NCI-H2171 (cell line): ENCODE measurements at regions not wholly inside any gene's neighbourhood (a gene's known extent, or its start where the extent isn't known, plus 50 kb on each side); places are given as distances from the start of the nearest gene placed in this dataset.
A peak's percentile ranks its signal among the peaks of the same experiment; 100 is the strongest.

ENCODE experiments used
- DNase-seq: peaks from one replicate; lab custom pipeline; 2025; lab: John Stamatoyannopoulos, UW

DNA sequence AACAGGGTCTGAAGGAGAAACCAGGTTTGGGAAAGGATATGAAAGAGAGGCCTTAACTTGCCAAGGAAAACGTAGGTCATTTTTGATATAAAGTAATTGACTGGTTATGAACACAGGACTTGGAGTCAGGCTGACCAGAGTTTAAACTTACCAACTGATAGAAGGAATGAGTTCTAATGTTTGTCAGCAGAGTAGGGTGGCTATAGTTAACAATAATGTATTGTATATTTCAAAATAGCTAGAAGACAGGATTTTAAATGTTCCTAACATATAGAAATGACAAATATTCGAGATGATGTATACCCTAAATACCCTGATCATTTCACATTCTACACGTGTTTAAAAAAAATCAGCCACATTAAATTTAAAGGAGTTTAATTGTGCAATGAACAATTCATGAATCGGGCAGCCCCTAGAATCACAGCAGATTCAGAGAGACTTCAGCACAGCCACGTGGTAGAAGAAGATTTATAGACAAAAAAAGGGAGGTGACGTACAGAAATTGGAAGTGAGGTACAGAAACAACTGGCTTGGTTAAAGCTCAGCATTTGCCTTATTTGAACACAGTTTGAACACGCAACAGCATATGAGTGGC lies 52.5 kb upstream of the PLEKHG7 start:
- no peak for DNase-seq

DNA sequence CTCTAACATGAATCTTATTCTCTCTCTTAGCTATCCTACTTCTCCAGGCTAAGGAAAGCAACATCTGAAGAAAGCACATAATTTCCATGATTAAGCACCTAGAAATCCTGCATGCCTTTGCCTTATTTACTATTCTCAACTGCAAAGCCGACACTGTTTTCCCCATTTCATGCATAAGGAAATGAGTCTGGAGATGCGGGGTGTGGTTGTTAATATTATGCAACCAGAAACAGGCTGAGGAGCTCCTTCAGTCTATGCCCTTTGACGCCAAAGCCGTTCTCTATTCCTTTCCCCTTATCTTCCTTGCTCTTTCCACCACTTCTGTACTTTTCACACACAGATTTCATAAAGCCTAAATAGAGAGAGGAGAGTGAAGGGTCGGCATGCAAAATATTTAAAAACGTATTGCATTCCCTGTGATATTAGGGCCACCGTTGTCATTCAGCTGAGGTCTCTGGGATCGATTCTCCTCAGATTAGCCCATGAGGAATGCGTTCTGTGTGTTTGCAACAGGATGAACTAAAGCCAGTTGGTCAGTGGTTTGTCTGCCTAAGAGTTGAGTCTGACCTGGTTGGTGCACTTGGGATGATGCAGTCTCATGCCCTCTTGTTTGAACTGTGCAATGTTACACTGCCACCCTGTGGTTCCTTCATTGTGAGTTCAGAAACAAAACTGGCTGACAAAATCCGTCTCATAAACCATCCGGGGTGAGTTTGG lies 53.1 kb upstream of the PLEKHG7 start:
- DNase-seq, result peak; percentile 30

DNA sequence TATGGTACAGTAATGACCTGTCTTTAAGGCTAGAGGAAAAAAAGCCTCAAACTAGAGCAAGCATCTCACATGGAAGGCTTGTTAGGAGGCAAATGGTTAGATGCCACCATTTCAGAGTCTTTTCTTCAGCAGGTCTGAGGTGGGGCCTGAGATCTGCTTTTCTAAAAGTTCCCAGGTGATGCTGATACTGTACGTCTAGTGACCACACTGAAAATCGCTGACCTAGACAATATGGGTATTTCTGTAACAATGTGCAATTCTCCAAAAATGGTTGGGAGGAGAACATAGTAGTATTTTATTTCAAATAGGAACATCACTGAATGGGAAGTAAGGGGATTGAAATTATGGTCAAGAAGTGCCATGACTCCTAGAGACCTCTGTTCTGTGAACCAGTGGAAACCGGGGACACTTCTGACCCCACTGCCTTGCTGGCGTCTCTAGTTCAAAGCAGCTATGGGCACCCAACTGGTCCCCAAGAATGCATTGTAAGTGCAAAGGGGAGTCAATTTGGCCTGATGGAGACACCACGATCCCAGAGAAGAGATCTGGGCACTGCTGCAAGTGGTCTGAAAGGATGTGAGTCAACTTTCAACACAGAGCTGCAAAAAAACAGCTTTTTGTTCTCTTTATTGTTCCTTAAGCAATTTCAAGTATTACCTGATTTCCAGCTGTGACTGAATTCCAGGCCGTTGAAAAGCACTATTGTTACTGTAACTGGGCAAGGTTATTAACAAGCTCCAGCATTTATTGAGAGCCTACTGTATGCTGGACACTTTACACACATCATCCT lies 54.4 kb upstream of the PLEKHG7 start:
- no peak for DNase-seq

DNA sequence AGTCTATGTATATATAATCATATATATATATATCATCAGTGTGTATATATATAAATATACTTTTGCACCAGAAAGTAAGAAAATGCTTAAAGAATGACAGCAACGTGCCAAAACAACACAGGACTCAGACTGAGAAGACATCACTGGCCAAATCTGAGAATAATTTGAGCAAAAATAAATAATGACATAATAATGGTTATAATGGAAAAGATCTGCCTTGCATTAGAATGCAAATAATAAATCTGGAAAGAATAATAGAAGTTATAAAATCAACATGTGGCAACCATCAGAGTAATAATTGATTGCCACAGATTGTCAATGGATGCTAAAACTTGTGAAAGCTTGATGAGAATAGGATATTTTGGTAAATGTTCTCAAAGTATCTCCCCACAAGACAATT lies 61.5 kb upstream of the PLEKHG7 start:
- no peak for DNase-seq

DNA sequence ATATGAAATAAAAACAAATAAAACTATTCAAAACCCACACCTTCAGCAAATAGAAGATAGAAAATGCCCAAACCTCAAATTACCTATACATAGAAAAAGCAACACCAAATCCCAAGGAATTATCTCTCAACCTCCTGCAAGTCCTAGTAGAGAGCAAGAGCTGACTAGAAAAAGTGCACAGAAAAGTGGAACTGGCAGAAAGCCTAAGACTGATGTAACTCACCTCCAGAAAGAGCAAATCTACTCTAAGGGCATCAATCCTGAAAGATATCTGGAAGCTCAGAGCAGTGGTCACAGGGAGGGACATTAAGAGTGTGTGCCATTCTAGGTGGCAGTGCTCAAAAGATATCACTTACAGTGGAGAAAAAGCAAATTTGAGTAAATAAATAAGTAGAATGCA lies 62.1 kb upstream of the PLEKHG7 start:
- no peak for DNase-seq

DNA sequence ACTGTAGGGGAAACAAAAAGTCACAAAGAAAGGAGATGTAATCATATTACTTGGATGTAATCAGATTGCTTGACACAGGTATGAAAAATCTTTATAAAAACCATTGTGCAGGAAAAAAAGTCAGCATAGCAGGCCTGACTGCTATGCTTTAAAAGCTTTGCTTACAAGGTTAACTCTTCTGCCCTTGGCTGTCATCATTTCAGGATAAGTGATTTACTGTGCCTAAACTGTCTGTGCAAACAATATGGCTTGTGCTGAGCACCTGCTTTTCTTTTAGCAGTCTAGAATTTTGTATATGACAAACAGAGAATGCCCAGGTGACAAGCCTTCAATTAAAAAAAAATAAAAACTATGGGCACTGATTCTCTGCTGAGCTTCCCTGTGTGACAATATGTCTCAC lies 63.8 kb upstream of the PLEKHG7 start:
- no peak for DNase-seq

DNA sequence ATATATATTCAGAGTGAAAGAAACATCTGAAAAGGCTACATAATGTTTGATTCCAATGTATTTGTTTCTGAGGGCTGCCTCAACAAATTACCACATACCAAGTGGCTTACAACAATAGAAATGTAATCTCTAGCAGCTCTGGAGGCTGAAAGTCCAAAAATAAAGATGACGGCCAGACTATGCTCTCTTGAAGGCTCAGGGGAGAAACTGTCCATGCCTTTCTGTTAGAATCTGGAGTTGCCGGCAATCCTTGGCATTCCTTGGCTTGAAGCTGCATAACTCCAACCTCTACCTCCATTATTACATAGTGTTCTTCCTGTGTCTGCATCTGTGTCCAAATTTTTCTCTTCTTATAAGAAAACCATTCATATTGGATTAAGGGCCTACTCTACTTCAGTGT lies 68.1 kb upstream of the PLEKHG7 start:
- no peak for DNase-seq

DNA sequence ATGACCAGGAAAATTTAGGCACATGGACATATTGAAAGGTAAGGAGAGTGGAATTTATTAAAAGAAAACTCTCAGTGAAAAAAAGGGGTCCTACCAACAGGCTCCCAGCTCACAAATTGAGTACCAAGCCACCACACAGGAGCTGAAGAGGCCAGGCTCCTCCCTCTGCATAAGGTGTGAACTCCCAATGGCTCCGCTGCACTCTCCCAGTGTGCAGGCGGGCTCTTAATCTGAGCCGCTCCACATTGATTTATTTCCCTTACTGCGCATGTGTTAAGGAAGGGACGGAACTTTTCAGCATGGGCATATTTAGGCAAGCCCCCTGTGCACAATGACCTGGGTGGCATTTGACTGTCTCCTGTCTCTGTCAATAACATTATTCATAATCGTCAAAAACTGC lies 68.6 kb upstream of the PLEKHG7 start:
- no peak for DNase-seq

DNA sequence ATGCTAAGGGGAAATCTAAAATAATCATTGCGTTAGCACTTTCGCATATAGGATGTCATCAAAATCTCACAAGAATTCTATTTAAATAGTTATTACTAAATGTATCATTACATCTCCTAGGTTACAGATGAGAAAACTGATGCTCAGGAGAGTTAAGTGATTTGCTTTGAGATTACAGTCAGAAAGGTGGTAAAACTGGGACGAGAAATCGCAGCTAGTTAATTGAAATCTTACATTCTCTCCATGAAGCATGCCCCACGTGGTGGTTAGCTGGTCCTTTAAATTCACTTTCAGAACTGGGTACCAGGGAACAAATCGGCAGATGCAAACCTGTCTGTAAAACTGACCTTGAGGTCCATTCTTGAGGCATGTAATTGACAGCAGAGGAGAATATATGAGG lies 71.8 kb upstream of the PLEKHG7 start:
- no peak for DNase-seq

DNA sequence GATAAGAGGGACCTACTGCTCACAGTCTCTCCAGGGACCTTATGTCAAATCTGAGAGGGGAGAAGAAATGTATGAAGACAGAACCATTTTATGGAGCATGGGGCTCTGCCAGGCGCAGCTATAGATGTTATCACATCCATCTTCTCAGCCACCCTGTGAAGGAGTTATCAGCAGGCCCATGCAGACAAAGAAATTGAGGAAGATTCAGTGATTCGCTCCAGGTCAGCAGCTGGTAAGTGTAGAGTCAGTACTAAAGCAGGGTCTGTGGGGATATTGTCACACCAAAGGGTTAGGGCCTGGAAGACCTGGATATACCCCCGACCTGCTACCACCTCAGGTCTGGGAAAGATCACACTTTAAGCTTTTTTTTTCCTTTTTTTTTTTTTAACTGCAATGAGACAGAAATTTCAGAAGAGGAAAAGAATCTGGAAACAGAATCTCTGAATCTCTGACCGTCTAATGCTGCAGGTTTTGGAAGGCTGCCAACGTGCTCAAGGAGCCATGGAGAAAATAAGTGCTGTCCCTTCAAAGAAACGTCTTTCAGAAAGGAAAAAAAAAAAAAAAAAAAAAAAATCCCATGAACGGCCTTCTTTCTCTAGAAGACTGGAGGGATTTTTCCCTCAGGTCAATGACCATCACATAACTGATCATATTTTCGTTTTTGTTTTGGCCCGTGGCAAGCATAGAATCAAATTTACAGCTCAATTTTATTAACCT lies 73.3 kb upstream of the PLEKHG7 start:
- DNase-seq, result peak; percentile 43

DNA sequence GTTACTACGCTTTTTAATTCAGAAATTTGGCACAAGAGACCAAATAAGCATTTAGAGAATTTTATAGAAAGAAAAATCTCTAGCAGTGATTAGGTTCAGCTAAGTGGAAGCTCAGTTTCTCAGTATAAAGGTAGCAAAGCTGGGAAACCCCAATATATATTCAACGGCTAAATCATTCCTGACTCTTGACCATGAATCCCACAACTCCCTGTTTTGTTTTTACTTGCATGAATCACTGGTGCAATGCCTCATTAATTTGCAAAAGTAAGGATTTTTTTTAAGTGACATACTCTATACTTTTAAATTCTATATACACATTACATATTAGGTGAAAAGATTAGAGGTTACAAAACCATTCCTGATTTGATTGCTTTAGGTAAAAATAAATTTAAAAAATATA lies 74.3 kb upstream of the PLEKHG7 start:
- DNase-seq, result no peak

DNA sequence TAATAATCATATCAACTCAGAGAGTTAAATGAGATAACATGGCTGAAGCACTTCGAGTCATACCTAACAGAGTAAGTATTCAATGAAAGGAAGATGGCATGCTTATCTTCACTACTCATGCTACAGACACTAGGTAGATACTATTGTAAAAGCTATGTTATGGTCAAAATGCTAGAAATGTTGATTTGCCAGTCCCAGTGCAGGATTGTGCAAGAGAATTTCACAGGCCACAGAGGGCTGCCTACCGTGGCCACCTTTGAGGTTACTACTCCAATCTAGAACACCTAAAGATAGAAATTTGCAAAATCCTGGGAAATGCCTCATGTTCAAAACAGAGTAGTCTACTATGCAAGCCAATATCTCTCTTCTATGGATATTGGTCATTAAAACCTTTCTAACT lies 75.3 kb upstream of the PLEKHG7 start:
- no peak for DNase-seq

DNA sequence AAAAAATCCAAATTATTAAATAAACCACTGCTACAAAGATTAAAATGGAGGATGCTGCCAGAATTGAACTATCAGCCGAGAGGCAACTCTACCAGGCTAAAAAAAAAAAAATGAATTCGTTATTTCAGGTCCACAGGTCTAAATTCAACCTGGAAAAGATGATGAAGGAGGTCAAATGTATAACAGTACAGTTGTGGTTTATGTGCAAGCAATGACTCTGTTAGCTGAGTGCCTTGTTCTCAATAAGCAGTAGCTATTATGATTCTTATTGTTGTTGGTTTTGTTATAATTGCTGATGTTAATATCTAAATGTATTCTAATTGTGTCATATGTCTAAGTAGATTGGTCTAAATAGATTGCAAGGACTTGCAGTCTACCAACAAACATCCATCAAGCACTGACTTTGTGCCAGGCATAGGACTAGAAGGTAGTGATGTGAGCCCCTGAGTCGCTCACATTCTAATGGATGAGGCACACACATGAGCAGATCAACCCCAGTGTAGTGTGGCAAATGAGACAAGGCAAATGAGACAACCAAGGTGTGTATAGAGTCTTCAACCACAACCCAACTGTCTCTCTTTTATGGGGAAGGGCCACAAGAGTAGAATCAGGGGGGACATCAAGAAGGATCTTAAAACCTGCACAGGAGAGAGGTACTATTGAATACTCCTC lies 77.0 kb upstream of the PLEKHG7 start:
- DNase-seq, result no peak

DNA sequence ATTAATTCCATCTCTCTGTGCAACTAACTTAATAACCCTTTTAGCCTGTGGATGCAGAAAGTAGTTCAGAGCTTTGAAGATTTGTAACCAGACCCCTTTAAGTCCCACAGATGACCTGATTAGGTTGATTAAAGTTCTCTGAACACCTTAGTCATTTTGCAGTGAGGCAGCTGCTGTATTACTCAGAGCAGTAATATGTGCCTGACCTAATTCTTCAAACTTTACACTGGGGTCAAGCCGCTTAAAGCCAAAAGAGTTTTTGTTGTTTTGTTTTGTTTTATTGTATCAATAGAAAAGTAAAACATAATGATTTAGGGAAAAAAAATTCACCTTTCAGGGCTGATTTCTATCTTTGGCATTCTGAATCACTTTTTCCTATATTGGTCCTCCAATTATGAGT lies 78.6 kb upstream of the PLEKHG7 start:
- no peak for DNase-seq

DNA sequence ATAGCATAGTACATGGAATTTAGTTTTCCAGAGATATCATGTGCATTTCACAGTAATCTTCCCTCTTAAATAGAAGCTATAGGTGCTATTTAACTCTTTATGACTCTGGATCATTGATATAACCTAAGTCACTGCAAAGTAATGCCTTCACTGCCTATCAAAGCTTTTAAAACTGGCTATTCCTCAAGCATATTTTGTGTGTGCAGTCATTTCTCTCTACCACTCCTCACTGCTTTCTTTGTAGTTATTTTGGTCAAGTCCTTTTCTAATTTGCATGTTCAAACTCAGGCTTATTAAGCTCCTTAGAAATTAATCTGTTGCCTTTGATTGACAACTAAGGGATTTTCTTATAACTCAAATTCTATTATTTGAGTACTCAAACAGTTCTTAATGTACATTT lies 79.4 kb upstream of the PLEKHG7 start:
- DNase-seq, result no peak

DNA sequence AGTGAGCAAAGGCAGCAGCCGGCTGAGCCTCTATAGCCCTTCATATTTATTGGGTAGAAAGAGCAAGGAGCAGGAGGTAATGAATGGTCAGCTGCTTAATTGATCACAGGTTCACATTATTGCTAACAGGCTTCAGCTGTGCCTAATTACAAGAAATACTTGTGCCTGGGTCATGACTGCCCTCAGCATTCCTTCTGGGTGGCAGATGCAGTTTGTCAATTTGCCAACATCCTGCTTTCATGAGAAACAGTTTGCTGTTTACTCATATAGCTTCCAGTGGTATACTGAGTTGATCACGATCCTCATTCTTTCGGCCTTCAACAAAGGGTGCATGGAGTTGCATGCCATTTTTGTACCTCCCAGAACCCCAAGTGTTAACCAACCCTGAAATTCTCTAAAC lies 81.0 kb upstream of the PLEKHG7 start:
- DNase-seq, result no peak

DNA sequence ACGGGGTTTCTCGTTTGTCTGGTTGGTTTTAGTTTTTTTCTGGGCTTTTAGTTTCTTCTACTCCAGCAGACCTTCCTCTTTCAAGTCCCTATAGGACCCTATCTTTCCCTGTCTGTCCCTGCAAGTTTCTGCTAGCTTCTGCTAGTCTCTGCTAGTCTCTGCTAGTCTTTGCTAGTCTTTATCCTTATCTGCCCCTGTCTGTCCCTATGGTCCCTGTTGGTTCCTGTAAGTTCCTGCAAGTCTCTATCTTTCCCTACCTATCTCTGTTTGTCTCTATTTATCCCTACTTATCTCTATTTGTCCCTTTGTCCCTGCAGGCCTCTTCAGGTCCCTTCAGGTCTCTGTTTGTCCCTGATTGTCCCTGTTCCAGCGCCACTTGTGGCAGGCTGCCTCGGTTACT lies 81.5 kb upstream of the PLEKHG7 start:
- no peak for DNase-seq

DNA sequence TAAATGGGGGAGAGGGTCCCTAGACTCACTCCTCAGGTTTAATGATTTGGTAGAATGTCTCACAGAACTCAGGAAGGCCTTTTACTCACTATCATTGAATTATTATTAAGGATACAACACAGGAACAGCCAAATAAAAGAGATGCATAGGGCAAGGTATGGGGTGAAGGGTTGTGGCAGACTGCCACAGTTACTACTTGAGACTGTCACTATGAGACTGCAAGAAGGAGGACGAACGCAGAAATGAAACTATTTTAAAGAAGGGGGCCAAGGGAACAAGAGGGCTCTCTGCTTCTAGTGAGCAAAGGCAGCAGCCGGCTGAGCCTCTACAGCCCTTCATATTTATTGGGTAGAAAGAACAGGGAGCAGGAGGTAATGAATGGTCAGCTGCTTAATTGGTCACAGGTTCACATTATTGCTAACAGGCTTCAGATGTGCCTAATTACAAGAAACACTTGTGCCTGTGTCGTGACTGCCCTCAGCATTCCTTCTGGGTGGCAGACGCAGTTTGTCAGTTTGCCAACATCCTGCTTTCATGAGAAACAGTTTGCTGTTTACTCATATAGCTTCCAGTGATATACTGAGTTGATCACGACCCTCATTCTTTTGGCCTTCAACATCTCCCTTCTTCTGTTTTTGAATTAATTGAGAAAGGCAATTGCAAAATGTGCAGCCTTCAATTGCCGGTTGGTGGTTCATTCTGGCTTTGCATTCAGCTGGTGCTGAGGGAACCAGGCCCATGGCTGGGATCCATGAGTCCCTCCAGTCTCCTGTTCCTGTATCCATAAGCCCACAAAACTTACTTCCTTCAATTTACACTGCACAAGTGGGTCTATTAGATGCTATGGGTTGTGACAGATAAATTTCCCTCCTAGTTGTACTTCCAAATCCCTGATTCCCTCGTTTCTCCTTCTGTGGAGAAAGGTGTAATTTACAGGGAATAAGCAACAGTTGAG lies 82.8 kb upstream of the PLEKHG7 start:
- no peak for DNase-seq

DNA sequence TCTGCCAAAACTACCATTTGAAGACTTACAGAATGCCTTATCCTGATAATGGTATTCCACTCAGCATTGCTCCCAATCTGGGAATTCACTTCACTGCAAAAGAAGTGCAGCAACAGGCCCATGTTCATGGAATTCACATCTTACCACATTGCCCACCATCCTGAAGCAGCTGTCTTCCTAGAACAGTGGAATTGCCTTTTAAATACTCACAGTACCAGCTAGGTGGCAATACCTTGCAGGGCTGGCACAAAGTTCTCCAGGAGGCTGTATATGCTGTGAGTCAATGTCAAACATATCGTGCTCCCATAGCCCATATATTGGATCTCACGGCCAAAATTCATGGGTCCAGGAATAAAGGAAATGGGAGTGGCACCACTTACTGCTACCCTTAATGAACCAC lies 83.8 kb upstream of the PLEKHG7 start:
- DNase-seq, result no peak

DNA sequence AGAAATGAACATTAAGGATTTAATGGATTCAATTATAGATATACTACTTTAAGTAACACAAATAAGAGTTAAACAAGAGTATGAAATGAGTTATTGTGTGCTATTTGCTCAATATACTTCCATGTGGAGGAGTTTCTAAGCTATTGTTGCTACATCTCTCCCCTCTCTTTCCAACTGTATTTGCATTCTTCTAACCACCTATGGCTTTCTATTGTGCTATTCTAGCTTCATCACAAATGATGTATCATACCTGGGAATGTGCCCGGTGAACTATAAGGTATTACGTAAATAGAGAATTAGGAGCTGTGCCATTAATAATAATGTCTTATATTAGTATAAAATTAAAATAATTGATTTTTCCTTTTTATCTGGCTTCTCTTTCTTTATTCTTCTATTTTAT lies 87.1 kb upstream of the PLEKHG7 start:
- DNase-seq, result no peak

DNA sequence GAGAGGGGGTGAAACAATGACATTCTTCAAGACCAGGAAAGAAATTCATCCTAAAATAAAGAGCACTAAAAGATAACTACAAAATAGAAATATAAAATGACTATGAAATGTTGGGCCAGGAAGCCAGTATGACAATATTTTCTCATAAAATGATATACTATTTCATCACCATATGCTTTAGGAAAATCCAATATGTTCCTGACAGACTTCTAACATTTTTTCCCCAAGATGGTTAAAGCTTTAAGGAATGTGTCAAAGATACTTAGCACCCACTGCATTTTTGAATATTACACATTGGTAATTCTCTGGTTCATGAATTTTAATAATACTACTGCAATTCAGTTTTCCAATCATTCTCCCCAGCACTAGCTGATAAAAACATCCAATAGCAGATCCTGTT lies 87.7 kb upstream of the PLEKHG7 start:
- no peak for DNase-seq
